ENCODE measurements at regions not wholly inside any gene's neighbourhood (a gene's known extent, or its start where the extent isn't known, plus 50 kb on each side); places are given as distances from the start of the nearest gene placed in this dataset.
"Not testable (repeated sequence)": the region's sequence is repeated elsewhere in the genome, so short reads cannot be mapped to it uniquely, and the experiment has no call there.

DNA sequence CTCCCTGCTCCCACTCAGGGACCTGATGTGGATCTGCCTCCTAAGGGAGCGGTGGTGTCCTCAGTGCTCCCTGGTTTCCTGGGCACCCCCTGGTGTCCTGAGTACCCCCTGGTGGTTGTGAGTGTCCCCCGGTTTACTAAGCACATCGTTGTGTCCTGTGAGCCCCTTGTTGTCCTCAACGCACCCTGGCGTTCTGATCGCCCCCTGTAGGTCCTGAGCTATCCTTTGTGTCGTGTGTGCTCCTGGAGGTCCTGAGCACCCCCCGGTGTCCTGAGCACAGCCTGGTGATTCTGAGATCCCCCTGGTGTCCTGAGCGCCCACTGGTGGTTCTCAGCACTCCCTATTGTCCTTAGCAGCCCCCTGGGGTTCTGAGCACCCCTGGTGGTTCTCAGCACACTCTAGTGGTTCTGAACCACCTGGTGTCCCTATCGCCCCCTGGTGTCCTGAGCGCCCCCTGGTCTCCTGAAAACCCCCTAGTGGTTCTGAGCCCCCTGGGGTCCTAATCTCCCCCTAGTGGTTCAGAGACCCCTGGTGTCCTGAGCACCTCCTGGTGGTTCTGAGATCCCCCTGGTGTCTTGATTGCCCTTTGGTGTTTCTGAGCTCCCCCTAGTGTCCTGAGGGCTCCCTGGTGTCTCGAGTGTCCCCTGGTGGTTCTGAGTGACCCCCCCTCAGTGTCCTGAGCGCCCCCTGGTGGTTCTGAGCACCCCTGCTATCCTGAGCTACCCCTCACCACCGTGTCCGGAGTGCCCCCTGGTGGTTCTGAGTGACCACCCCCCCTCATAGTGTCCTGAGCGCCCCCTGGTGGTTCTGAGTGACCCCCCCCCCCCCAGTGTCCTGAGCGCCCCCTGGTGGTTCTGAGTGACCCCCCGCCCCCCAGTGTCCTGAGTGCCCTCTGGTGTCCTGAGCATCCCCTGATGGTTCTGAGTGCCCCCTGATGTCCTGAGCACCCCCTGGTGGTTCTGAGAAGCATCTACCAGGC, 615.1 kb downstream of the TMEM121 start:
- in situ Hi-C loops (cut with MboI; ENCODE audit: low sequenced_read_pairs), result no loop called here

DNA sequence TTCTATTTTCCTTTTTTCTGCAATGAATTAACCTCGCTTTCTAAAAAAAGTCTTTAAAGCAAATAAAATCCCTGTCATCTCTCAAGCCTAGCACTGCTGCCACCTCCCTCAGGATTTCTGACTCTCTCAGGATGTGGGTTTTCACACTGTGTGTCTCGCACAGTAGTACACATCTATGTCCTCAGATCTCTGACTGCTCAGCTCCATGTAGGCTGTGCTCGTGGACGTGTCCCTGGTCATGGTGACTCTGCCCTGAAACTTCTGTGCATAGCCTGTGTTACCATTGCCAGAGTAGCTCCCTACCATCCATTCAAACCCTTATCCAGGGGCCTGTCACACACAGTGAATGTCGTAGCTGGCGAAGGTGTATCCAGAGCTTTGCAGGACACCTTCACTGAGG, 619.3 kb downstream of the TMEM121 start:
- in situ Hi-C loops (cut with MboI; ENCODE audit: low sequenced_read_pairs), result not testable (repeated sequence)

DNA sequence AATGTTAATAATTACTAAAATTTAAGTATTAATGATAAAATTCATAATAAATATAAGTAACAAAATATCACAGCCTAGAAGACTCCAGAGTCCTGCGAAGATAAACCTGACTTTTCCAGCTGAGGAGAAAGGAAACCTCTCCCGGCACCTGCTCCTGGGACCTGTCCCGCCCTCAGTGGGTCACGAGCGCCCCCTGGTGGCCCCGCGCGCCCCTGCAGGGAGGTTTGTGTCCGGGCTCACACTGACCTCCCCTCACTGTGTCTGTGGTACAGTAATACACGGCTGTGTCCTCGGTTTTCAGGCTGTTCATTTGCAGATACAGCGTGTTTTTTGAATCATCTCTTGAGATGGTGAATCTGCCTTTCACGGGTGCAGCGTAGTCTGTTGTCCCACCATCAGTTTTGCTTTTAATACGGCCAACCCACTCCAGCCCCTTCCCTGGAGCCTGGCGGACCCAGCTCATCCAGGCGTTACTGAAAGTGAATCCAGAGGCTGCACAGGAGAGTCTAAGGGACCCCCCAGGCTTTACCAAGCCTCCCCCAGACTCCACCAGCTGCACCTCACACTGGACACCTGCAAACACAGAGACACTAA, 627.1 kb downstream of the TMEM121 start:
- in situ Hi-C loops (cut with MboI; ENCODE audit: low sequenced_read_pairs), result not testable (repeated sequence)

DNA sequence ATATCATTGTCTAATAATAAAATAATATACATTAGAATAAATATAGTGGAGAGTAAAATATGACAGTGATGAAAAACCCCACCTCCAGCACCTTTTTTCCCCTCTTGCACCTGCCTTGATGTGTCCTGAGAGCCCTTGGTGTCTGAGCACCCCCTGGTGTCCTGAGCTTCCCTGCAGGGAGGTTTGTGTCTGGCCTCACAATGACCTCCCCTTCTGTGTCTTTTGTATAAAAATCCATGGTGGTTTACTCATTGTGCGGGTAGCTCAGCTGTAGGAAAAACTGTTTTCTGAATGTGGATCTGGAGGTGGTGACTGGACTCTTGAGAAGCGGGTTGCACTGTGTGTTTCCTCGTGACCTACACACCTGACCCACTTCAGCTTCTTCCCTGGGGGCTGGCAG, 636.9 kb downstream of the TMEM121 start:
- in situ Hi-C loops (cut with MboI; ENCODE audit: low sequenced_read_pairs), result no loop called here

DNA sequence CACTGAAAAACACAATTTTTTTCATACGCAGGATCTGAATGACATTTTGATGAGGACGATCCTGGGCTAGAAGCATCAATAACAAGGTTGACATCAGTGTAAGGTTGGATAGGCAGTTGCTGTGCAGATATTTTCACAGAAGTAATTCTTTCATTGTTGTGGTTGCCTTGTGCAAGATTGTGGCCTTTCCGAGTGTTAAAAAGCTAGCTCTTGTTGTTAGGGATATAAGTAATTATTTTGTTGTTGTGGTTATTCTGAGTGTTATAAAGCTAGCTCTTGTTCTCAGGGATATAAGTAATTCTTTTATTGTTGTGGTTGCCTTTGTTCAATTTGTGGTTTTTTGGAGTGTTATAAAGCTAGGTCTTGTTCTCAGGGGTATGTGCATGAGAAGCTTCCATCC, 637.4 kb downstream of the TMEM121 start:
- in situ Hi-C loops (cut with MboI; ENCODE audit: low sequenced_read_pairs), result not testable (repeated sequence)

DNA sequence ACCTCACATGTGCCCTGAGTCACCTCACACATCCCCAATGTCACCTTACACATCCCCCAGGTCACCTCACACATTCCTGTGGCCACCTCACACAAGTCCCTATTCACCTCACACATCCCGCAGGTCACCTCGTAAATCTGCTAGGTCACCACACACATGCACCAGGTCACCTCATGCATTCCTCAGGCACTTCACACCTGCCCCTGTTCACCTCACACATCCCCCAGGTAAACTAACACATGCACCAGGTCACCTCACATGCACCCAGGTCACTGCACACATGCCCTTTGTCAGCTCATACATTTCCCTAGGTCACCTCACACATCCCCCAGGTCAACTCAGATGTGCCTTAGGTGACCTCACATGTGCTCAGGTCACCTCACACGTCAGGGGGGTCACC, 639.8 kb downstream of the TMEM121 start:
- in situ Hi-C loops (cut with MboI; ENCODE audit: low sequenced_read_pairs), result no loop called here

DNA sequence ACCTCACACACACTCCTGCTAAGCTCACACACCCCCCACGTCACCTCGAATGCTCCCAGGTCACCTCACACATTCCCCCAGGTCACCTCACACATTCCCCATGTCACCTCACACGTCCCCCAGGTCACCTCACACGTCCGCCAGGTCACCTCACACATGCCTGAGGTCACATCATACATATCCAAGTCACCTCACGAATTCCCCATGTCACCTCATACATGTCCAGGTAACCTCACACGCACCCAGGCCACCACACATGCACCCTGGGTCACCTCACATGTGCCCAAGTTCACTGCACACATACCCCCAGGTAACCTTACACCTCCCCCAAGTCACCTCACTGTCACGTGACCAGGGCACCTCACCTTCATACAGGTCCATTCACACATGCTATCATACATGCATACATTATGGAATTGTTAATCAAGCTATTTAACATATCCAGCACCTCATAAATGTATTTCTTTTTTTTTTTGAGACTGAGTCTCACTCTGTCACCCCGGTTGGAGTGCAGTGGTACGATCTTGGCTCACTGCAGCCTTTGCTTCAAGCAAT, 640.3 kb downstream of the TMEM121 start:
- in situ Hi-C loops (cut with MboI; ENCODE audit: low sequenced_read_pairs), result no loop called here

DNA sequence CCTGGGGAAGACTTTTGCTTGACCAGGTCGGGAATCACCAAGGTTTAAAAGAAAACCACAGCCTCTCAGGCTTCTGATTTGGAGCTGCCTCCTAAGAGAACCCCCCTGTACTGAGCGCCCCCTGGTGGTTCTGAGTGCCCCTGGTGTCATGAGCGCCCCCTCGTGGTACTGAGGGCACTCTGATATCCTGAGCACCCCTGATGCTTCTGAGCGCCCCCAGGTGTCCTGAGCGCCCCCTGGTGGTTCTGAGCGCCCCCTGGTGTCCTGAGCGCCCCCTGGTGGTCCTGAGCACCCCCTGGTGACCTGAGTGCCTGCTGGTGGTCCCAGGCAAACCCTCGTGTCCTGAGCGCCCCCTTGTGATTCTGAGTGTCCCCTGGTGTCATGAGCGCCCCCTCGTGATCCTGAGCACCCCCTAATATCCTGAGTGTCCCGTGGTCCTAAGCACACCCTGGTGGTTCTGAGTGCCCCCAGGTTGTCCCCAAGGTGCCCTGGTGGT, 643.8 kb downstream of the TMEM121 start:
- in situ Hi-C loops (cut with MboI; ENCODE audit: low sequenced_read_pairs), result not testable (repeated sequence)

DNA sequence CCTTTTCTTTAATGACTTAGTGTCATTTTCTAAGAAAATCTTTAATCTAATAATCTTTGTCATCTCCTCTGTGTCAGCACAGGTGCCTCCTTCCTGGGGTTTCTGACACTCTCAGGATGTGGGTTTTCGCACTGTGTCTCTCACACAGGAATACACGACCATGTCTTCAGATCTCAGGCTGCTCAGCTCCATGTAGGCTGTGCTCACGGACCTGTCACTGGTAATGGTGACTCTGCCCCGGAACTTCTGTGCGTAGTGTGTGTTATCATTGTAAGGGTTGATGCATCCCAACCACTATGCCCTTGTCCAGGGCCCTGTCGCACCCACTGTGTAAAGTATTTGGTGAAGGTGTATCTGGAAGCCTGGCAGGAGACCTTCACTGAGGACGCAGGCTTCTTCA, 647.8 kb downstream of the TMEM121 start:
- in situ Hi-C loops (cut with MboI; ENCODE audit: low sequenced_read_pairs), result no loop called here

DNA sequence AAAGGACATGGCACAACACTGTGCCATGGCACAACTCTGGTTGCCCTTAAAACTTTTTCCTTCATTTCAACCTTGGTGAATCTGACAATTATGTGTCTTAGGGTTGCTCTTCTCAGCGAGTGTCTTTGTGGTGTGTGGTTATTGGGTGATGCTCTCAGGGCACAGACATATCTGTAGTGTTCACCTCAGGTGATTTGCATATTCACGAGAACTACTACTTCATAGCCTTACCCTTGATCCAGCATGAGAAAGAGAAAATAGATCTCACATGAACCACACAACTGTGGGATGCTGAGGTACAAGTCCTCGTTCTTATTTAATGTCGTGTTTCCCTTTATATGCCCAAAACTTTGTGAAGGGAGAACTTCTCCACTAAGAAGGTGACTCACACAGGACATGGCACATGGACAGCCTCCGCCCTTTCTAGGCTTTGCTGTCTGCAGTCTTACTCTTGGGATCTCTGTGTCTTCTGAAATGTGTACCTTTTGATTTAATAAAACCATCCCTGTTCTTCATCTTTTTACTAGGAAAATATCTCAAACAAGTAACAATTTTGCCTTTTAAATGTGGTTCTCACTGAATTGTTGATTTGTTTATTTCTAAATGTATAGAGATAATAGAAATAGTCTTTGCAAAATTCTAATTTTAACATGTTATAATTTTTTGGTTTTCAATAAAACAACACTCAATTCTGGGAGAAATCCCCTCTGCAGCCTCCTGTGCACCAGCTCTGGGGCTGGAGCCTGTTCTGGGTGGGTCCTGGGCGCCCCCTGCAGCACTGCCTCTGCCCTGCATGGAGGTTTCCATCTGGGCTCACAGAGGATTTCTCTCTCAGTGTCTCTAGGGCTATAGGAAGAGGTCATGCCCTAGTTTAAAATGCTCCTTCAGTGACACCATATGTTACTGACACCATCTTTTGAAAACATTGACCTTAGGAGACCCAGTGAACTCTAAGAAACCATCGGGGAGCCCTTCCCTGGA, 651.2 kb downstream of the TMEM121 start:
- in situ Hi-C loops (cut with MboI; ENCODE audit: low sequenced_read_pairs), result not testable (repeated sequence)

DNA sequence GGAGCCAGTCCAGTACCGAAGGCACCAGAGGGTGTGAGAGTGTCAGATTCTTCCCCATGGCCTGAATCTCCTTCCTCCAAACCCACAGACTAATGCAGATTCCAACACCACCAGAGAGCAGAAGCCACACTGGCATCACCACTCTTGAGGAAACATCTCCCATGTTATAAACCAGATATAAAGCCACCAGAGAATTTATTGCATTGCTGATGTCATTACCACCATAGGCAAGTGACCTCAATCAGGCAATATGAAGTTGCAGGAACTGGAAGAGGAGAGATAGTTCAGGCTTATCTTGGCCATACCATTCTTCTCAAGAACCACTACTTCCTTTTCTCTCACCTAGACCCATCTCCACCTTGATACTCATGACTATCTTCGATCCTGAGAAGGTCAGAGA, 653.4 kb downstream of the TMEM121 start:
- in situ Hi-C loops (cut with MboI; ENCODE audit: low sequenced_read_pairs), result no loop called here

DNA sequence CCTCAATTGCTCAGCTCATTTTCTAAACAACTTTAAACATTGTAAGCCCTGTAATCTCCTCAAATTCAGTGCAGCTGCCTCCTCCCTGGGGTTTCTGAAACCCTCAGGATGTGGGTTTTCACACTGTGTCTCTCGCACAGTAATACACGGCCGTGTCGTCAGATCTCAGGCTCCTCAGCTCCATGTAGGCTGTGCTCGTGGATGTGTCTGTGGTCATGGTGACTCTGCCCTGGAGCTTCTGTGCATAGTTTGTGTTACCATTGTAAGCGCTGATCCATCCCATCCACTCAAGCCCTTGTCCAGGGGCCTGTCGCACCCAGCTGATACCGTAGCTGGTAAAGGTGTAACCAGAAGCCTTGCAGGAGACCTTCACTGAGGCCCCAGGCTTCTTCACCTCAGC, 658.4 kb downstream of the TMEM121 start:
- in situ Hi-C loops (cut with MboI; ENCODE audit: low sequenced_read_pairs), result not testable (repeated sequence)

DNA sequence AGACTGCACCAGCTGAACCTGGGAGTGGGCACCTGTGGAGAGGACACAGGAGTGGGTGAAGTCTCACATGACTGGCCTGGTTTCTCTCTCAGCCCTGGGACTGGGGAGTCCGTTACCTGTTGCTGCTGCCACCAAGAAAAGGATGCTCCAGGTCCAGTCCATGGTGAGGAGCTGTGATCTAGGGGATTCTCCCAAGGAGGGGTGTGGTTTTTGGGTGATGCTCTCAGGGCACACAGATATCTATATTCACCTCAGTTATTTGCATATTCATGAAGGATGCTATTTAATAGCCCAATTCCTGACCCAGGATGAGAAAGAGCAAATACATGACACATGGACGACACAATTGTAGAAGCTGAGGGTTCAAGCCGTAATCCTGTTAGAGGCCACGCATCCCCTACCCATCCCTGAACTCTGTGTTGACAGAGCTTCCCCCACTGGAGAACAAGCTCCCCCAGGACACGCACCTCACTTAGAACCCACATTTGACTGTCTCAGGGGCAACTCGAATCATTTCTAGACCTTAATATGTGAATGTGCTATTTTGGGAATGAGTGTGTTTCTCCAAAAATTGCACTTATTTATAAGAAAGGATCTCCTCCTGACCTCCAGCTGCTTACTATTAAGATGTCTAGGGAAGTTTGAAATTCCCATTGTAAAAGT, 658.9 kb downstream of the TMEM121 start:
- in situ Hi-C loops (cut with MboI; ENCODE audit: low sequenced_read_pairs), result not testable (repeated sequence)

DNA sequence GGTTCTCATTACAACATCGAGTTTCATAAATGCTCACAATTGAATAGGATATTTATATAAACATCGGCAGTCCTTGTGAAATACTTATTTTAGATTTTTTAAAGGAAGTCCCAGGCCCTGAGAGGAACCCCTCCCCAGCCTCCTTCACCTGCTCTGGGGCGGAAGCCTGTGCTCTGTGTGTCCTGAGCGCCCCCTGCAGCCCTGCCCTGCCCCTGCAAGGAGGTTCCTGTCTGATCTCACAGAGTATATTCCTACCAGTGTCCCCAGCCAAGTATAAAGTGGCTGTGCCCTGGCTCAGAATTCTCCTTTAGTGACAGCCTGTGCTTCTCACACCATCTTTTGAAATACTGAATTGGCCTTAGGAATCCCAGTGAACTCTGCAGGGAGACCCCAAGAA, 659.5 kb downstream of the TMEM121 start:
- in situ Hi-C loops (cut with MboI; ENCODE audit: low sequenced_read_pairs), result no loop called here

DNA sequence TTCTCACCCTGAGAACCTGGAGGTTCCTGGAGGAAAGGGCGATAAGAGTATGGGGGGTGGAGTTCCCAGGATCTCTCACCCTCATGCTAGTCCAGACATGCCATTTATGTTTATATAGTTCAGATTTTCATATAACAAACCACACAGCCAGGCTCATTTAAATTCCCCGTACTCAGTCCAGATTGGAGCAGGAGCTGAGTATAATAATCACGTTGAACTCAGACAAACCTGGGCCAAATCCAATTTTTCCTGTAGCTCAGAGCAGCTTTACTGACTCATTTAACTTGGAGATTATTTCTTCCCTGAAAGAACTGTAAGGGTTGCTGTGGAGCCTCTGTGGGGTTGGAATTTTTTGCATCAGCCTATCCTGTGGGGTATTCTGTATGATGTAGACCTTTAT, 660.8 kb downstream of the TMEM121 start:
- in situ Hi-C loops (cut with MboI; ENCODE audit: low sequenced_read_pairs), result no loop called here

DNA sequence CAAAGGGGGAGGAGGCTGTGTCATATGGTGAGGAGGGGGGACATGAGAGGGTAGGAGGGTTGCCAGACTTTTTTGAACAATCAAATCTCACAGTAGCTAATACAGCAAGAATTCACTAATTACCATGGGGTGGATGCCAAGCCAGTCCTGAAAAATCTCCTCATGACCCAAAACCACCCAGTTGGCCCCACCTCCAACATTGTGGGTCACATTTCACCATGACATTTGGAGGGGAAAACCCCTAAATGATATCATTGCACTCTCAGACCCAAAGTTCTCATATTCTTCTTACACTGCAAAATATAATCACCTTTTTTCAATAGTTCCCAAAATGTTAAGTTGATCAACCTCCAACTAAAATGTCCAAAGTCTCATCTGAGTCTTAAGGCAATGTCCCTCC, 666.3 kb downstream of the TMEM121 start:
- in situ Hi-C loops (cut with MboI; ENCODE audit: low sequenced_read_pairs), result not testable (repeated sequence)

DNA sequence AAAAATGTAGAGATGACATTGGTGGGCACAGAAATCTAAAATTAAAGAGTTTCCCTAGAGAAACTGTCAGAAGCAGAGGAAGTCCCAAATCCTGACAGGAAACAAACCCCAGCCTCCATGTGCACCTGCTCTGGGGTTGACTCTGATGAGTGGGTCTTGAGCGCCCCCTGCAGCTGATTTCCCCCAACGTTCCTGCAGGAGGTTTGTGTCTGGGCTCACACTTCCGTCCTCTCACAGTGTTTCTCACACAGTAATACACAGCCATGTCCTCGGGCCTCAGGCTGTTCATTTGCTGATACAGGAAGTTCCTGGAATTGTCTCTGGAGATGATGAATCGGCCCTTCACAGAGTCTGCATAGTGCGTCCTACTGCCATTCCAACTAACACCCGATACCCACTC, 670.1 kb downstream of the TMEM121 start:
- in situ Hi-C loops (cut with MboI; ENCODE audit: low sequenced_read_pairs), result not testable (repeated sequence)

DNA sequence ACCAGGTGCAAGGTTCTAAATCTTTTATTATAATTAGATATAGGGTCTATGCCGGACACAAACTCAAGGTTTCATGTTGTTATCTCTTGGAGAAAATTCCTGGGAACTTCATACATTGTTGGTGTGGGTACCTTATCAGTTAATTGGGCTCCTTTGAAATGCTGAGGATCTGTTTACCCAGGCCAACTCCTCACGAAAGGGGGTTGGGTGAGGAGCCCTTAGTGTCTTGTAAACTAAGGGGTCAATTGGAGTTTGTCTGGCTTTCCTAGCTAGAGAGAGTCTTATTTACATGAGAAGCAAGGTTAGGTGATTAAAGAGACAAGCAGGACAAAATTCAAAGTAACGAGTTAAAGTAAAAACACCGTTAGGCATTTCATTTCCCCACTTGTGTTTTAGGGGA, 670.9 kb downstream of the TMEM121 start:
- in situ Hi-C loops (cut with MboI; ENCODE audit: low sequenced_read_pairs), result not testable (repeated sequence)

DNA sequence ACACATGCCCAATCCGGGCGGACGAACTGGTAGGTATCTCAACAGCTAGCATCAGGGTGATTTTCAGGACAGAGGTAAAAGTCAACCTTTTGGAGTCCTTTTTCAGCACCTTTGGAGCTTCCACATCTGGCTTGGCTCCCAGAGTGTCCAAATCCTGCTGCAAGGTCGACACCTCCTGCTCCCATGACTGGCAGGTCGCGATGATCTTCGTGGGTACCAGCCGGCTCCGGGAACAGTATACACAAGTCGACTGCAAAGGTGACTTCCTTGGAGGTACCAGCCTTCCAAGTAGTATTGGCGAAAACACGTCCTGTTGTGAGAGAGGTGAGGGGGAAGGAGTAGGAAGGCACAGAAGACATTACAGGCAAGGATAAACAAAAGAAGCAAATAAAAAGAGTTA, 672.7 kb downstream of the TMEM121 start:
- in situ Hi-C loops (cut with MboI; ENCODE audit: low sequenced_read_pairs), result no loop called here

Measured in HL-60/S4 (cell line).